ENCODE measurements at regions not wholly inside any gene's neighbourhood (a gene's known extent, or its start where the extent isn't known, plus 50 kb on each side); places are given as distances from the start of the nearest gene placed in this dataset.

DNA sequence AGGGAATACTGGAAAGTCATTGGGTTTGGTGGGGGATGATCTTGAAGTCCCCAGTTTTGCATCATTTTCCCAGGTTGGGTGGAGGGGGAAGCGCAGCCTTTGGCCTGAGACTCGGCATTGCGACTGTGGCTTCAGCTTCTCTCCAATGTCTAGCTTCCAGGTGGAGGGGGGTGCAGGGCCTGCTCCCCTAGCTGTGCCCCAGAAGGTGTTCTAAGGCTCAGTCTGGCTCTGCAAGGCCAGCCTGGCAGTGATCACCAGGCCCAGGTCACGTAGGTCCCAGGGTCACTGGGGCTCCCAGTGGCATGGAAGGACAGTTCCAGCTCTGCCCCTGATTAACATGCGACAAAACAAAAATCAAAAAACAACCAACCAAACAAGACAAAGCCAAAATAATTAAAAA, 56.9 kb upstream of the HAAO start:
- no peak for DNase-seq

DNA sequence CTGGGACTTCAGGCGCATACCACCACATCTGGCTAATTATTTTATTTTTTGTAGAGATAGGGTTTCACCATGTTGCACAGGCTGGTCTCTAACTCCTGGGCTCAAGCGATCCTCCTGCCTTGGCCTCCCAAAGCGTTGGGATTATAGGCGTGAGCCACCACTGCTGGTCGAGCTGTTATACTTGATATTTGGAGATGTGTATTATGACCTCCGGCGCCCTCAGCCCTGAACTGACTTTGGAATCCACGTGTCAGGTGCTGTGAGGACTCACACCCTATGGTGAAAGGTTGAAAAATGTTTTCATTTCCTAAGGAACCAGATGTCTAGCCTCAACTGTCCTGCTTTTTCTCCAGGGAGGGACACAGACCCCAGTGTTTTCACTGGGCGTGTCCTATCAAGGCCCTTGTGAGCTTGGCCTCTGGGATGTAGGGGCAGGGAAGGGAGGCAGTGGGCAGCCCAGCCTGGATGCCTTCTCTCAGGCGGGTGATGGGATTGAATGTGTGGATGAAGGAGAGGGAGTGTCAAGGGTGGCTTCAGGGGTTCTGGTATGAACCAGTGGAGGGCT, 56.4 kb upstream of the HAAO start:
- no peak for DNase-seq

DNA sequence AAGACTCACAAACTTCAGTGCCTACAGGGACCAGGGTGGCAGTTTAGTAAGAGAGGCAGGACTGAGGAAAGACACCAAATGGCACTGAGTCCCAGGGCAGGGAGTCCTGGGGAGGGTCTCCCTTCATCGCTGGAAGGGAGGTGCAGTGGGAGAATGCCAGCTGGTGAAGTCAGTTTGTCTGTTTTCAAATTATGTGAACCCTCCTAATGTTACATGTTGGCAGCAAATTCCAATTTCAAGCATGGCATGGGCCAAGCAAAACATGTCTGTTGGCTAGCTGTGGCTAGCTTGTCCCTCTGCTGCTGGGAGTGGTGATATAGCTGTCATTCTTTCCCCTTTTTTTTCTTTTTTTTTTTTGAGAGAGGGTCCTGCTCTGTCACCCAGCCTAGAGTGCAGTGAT, 55.9 kb upstream of the HAAO start:
- DNase-seq, result no peak

DNA sequence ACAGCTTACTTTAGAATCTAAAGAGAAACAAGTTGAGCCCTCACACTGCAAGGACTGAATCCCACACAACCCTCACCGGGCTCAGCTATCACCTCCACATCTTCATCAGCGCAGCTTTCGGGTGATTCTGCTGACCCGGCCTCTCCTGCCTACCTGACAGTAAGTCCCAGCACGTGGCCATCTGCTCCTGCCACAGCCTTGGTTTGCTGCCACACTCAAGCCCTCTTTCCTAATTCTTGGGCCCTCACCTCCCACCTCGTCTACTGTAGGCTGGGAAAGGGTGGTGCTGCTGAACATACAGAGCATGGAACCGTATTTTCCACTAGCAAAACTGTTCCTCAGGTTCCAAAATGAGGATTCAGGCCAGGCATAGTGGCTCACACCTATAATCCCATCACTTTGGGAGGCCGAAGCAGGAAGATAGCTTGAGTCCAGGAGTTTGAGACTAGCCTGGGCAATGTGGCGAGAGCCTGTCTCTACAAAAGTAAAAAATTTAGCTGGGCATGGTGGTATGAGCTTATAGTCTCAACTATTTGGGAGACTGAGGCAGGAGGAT, 55.3 kb upstream of the HAAO start:
- no peak for DNase-seq

DNA sequence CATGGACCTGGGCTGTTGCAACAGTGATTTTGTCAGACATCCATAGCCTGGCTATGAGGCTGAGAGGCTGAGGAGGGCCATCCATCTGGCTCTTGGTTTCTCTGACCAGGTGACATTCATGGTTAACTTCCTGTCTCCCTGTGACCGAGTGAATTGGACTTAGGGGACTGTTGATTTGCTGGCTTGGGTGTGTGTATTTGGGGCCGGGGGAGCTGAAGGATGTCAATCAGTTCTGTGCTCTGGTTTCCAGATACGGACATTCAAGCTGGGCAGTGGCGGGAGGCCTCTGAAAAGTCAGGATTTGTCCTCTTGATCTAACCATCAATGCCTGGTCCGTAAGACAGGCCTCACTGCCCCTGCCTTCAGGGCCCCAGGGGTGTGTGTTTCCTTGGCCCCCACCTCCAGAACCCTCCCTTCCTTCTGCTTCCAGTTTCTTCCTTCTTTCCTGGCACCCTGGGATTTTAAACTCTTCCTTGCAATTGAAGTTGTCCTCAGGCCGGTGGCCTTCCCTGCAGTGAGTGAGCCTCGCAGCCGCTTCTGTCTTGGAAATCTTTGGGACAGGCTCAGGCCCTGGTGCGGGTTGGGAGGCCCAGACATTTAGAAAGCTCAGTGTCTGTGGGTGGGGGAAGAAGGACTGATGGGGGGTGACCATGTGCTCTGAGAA, 54.7 kb upstream of the HAAO start:
- no peak for DNase-seq

DNA sequence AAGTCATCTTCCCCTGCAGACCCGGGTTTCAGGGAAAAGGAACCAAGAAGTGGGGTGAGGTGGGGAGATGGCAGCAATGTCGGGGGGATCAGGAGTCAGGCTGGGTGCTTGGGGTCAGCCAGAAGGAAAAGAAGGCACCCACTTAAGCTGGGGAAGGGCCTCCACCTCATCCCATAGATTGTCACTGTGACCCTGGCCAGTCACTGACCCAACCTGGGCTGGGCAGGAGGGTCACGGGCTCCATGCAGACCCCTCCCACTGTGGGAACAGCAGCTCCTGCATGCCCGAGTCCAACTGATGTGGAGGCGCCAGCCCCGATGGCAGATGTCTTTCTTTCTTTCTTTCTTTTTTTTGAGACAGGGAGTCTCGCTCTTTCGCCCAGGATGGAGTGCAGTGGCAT, 53.6 kb upstream of the HAAO start:
- no peak for DNase-seq

DNA sequence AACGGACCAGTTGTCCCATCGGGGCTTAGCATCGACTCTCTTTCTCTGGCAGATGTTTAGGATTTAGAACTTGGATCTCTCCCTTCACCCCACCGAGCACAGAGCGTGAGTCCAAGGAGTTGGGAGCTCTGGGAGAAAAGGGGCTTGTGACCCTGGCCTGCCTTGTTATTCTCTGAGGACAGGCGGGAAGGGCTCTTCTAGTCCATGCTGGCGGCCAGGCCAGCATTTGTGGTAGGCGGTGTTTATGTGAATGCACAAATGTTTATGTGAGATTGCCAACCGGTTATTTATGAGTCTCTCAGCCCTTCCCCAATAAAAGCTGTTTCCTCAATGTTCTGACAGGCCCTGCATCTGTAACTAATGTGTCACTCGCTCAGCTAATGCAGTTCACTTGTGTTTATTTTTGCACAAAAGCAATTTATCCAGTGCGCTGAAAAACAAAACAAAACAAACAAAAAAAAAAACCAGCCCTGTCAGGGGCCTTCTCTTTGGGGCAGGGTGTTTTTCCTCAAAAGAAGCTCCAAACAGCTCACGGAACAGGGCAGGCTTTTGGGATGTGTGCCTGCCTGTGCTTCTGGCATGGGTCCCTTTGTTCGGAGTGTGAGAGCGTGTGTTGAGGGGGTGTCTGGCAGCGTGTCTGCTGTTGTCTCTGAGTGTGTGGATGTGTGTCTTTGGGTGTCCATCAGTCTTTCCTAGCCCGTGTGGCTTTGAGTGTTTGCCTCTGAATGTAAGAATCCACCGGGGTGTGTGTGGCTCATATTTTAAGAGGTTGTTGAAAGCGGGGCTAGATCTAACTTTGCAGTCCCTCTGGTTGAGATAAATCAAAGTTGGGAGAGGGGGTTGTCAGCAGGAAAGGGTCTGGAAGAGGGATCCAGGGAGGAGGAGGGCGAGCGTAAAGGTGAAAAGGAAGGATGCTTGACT, 52.8 kb upstream of the HAAO start:
- no peak for DNase-seq

DNA sequence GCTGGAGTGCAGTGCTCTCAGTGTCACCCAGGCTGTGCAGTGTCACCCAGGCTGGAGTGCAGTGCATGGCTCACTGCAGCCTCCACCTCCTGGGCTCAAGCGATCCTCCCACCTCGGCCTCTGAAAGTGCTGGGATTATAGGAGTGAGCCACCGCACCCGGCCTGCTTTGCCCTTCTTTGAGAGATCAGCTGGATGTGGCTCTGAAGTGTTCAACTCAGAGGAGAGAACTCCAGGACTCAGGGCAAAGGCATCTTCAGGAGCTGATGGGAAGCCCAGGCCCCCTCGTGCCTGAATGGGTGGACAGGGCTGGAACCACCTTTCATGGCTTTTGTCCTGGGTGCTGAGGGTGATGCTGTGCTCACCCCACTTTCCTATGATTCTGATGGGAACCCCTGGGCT, 52.0 kb upstream of the HAAO start:
- no peak for DNase-seq

DNA sequence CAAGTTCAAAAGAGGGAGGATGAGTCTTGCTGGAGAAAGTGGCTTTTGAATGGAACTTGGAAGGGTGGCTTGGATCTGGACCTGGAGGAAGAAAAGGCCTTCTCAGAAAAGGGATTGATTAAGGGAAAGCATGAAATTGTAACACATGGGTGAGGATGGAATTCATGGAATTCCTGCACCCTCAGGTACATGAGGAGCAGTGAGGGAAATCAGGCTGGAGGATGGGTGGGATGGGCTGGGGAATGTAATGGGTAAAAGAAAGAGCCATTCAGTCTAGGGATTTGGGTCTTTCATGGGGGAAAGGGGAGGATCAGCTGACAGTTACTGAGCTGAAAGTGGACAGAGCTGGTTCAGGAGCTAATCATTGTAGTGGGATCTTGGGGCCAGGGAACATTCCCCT, 51.2 kb upstream of the HAAO start:
- DNase-seq, result no peak

DNA sequence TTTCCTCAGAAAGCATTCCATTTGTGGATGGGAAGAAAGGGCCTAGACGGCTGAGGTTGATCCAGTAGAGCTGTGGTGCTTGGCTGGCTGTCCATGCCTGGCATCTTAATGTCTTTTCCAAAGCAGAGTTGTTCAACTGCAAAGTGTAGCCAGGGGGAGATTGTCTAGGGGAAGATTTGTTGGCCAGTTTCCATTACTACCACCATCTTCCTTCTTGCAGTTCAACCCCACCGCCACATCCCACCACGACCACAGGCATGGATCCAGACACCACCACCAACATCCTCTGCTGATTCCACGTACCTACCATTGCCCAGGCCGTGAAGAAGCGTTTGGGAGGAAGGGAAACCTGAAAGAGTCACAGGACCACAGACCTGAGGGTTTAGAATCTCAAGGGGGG, 50.7 kb upstream of the HAAO start:
- DNase-seq, result no peak

DNA sequence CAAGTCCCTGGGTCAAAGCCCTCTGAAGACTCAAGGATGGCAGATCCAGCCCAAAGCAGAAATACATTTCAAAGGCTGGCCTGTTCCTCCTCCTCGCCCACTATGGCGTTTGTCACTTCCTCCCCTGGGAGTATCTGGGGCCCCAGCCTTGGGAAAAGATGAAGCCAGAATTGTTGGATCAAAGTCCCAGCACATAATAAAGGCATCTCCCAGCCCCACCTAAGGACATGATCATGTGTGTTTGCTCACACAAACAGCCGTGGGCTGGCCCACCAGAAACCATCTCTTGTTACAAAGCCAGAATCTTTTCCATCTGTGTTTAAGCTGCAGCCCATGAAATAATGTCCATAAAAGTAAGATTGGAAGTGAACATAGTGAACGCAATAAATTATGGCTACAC, 50.1 kb upstream of the HAAO start:
- DNase-seq, result no peak

Data from effector CD8-positive, alpha-beta T cell (primary cell).